Nucleus accumbens (tissue), 56 donors: ENCODE measurements at regions not wholly inside any gene's neighbourhood (a gene's known extent, or its start where the extent isn't known, plus 50 kb on each side); places are given as distances from the start of the nearest gene placed in this dataset.

Experiments
- DNase-seq, 56 donors: peaks; one replicate each; lab custom pipeline; 2025; lab: John Stamatoyannopoulos, UW

DNA sequence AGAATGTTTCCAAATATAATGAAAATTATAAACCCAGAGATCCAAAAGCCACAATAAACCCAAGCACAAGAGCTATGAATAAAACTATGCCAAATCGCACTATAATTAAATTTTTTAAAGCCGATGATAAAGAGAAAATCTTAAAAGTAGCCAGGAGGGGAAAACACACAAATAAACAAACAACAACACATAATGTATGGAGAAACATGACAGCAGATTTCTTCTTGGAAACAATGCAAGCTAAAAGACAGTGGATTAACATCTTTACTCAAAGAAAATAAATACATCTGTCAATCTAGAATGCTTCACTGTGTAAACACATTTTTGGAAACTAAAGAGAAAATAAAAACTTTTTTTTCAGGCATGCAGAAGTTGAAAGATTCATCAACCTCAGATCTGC lies 53.0 kb upstream of the SMOX start:
- no peak for DNase-seq

GRCh38 chr20:4091490-4092479 lies 56.8 kb upstream of the SMOX start:
- DNase-seq: peak in 11 of 56 donors; percentile 12 to 61 (median 22)

DNA sequence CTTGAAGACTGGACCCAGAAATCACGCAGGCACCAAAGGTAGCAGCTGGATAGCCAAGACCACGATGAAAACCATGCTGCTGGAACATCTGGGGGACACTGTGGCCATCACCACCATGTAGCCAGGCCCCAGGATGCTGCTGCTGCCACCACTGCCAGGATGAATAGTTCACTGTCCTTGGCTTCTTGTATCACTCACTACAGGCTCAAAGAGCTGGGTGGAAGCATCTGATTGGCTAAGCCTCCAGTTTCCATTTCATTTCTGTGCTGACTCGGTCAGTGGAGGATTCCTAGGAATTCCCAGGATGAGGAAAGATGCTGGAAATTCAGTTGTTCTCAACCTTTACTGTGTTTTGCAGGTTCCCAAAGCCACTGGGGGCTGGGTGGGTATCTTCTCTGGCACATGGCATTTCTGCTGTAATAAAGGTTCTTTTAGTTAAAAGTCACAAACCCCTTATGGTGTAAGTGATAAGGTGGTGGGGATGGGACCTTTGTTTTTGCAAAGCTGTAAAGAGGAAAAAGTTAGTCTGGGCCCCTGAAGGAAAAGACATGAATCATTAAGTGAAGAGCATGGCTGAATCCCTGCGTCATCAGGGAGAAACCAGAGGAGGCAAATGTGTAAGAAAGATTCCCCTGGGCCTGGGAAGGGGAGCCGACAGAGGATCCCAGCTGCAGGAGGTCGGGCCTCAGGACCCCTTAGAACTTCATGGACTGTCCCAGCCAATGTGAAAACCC lies 57.7 kb upstream of the SMOX start:
- no peak for DNase-seq

GRCh38 chr20:4089756-4090487 lies 58.7 kb upstream of the SMOX start:
- no peak for DNase-seq

DNA sequence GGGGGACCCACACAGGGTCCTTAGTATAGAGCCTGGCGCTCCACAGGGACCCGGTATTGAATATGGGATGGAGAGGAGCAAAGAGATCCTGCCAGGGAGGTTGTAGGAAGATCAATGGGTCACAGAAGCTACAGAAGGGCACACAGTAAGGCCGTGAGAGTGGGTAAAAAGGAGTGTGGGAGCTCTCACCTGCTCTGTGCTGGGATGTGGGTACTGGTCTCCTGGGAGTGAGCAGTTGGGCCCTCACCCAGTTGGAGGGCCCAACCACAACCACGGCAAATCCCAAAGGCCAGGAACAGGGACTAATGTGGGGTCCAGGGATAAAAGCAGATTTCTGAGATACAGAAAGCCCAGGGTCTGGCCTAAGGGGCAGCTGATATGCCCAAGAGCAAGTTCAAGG lies 59.9 kb upstream of the SMOX start:
- DNase-seq: no peak

DNA sequence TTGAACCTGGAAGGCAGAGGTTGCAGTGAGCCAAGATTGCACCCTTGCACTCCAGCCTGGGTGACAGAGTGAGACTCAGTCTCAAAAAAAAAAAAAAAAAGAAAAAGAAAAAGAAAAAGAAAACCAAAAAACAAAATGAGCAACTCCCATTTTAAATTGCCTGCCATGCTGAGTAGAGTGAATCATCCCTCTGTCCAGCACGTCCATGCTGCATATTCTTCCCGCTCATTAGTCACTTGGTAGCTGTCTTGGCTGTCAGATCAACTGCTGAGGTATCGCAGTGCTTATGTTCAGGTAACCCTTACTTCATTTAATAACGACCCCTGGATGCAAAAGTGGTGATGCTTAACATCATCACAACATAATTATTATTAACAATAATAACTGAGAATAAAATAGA lies 60.7 kb upstream of the SMOX start:
- no peak for DNase-seq

DNA sequence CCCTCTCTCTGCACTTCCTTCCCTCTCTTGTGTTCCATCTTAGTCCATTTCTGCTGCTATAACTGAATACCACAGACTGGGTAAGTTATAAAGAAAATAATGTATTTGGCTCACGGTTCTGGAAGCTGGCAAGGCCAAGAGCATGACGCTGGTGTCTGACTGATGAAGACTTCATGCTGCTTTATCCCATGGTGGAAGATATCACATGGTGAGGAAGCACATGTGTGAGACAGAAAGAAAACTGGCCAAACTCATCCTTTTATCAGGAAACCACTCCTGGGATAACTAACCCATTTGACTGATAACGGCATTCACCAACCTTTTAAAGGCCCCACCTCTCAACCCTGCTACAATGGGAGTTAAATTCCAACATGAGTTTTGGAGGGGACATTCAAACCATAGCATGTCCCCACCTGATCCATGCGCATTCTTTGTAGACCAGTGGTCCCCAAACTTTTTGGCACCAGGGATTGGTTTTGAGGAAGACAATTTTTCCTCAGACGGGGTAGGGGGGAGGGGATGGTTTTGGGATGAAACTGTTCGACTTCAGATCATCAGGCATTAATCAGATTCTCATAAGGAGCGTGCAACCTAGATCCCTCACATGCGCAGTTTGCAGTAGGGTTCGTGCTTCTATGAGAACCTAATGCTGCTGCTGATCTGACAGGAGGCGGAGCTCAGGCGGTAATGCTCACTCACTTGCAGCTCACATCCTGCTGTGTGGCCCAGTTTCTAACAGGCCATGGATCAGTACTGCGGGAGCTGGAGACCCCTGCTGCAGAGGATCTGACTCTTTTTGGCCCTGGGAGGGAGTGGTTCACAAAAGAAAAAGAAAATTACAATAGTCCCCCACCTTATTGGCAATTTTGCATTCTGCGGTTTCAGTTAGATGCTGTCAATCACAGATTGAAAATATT lies 61.6 kb upstream of the SMOX start:
- no peak for DNase-seq

DNA sequence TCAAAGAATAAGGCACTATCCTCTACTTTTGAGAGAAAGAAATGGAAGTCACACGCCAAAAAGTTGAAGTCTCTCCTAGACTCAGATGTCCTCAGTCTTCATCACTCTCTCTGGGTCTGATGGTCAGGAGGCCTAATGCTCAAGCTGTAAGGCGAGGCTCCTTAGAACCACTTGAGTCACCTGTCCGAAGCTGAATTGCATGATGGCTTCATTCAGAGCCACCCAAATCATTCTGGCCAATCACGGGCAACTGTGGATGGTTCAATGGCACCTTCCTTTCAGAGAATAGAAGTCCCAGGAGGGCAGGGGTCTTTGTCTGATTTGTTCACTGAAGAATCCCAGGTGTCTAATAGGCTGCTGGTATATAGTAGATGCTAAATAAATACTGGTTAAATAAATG lies 63.9 kb upstream of the SMOX start:
- DNase-seq: no peak

DNA sequence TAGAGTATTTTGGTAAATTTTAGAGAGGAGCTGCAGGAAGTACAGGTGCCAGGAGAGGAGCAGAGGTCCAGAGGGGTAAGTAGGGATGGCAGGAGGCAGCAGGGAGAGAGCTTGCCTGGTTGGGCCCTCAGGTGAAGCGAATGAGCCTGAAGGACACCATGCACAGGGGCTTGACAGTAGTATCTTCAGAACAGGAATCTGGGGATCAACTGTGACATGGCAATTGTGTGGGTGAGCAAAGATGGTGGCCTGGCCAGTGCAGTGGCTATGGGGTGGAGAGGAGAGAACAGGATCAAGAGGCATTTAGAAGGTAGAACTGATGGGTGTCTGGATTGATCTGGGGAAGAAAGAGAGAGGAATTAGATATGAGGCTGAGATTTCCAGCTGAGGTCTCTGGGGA lies 64.5 kb upstream of the SMOX start:
- DNase-seq: no peak

GRCh38 chr20:4083098-4083865 lies 65.3 kb upstream of the SMOX start:
- no peak for DNase-seq

- peak in 1 of 56 donors; percentile 25 for DNase-seq
Observed at GRCh38 chr20:4082406-4083097, 66.1 kb upstream of the SMOX start.

DNA sequence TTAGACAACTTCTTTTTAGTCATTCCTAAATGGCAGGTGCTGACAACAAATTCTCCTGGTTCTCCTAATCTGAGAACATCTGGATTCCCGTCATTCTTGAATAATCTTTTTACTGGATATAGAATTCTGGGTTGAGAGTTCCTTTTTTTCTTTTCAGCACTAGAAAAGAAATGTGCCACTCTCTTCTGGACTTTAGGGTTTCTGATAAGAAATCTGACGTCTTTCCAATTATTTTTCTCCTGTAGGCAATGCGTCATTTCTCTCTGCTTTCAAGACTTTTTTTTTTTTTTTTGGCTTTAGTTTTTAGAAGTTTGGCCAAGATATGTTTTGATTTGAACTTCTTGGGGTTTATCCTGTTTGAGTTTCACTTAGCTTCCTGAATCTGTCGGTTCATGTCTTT lies 66.1 kb upstream of the RNF24 start:
- DNase-seq: no peak

DNA sequence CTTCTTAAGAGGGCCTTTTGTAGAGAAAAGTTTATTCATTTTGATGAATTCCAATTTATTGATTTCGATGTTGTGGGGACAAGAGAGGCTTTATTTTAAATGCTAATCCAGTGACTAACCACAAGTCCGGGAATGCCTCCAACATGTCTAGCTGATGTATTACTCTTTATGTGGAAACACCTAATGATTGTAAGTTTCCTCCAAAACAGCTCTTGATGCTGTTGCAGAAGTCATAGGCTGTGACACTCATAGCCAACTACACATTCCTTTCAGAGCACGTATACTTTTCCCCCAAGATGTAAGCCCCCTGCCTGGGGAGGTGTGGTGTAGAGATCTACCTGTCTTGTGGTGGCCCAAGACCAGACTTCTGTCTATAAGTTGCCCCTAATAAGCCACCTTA lies 61.3 kb upstream of the RNF24 start:
- DNase-seq: no peak

DNA sequence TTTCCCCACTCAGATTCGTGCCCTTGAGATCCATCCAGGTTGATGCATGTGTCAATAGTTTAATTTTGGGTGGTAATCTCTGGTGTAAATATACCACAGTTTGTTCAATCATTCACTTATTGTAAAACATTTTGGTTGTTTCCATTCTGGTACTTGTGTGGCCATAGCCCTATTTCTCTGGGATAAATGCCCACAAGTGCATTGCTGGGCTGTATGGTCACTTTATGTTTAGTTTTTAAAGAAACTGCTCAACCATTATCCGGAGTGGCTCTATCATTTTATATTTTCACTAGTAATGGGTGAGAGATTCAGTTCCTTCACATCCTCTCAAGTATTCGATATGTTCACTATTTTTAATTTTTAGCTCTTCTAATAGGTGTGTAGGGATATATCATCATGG lies 60.7 kb upstream of the RNF24 start:
- no peak for DNase-seq

DNA sequence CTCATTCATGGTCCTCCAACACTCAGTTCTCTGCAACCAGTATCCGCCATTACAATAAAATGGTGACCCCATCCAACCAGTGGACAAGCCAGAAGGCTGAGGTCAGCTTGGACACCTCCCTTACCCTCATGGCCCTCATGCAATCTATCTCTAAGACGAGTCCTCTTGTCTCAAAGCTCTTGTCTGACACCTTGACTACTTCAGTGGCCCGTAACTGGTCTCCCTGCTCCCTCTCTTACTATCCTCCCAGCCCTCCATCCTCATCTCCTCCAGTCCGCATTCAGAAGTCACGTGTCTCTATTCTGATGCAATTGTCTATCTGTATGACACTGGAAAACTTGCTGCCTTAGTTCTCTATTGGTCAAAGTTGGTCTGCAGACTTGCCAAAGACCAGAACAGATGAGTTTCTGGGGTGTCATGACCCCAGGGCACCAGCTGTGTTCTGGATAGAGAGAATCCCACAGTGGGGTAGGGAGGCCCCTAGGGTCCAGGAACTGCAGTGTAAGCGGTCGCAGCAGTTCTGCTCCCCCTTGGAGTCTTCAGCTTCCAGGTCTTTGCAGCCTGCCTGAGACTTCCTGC lies 59.6 kb upstream of the RNF24 start:
- no peak for DNase-seq

DNA sequence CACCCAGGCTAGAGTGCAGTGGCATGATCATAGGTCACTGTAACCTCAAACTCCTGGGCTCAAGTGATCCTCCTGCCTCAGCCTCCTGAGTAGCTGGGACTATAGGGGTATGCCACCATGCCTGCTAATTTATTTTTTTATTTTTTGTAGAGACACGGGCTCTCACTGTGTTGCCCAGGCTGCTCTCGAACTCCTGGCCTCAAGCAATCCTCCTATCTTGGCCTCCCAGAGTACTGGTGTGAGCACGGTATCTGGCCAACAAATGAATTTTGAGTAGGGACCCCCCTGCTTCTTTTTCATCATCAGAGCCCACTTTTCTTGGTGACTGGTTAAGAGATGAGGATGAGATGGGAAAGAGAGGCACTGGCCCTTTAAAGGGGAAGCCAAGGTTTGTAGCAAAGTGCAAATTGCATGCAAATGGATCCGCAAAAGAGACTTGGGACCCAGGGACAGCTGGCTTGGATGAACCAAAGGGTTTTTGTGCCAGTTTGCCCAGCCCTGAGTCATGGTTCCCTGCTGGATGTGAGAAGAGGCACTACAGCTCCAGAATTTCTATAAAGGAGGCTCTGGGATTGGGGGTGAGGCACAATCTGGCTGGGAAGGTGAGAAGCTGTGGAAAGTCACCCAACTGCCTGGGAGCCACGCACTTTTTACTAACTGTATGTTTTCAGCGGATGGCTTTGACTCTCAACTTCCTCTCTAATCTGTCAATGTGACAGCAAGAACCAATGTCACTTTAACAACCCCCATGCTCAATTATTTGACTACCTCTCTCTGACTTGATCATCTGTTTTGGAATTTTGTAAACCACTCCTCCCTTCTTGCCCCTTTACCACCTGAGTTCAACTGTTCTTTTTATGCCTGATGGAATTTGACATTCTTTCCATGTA lies 58.7 kb upstream of the RNF24 start:
- DNase-seq: peak in 6 of 56 donors; percentile 6 to 31 (median 22)

GRCh38 chr20:4071178-4071693 lies 55.9 kb upstream of the RNF24 start:
- DNase-seq: no peak
